NCI-H2196 (cell line): ENCODE measurements at regions not wholly inside any gene's neighbourhood (a gene's known extent, or its start where the extent isn't known, plus 50 kb on each side); places are given as distances from the start of the nearest gene placed in this dataset.
"Not testable (repeated sequence)": the region's sequence is repeated elsewhere in the genome, so short reads cannot be mapped to it uniquely, and the experiment has no call there.

ENCODE experiments used
- DNase-seq: peaks from one replicate; lab custom pipeline; 2025; ENCODE audit not compliant: unreplicated experiment; lab: John Stamatoyannopoulos, UW

GRCh38 chr12:8282181-8282580, 54.8 kb upstream of the FAM90A1 start:
- not testable (repeated sequence) for DNase-seq

- not testable (repeated sequence) for DNase-seq
Observed at GRCh38 chr12:8285681-8286080, 58.3 kb upstream of the FAM90A1 start.

GRCh38 chr12:8291764-8292163, 64.3 kb upstream of the FAM90A1 start:
- DNase-seq, result not testable (repeated sequence)

- DNase-seq, result not testable (repeated sequence)
Observed at GRCh38 chr12:8294662-8295061, 67.2 kb upstream of the FAM90A1 start.

- DNase-seq, result not testable (repeated sequence)
Observed at GRCh38 chr12:8308611-8309010, 81.2 kb upstream of the FAM90A1 start.

- not testable (repeated sequence) for DNase-seq
Observed at GRCh38 chr12:8315997-8316396, 88.6 kb upstream of the FAM90A1 start.

- DNase-seq, result not testable (repeated sequence)
Observed at GRCh38 chr12:8317675-8318074, 90.3 kb upstream of the FAM90A1 start.

GRCh38 chr12:8320251-8320730, 92.9 kb upstream of the FAM90A1 start:
- not testable (repeated sequence) for DNase-seq

GRCh38 chr12:8320791-8321370, 93.5 kb upstream of the FAM90A1 start:
- DNase-seq, result not testable (repeated sequence)

GRCh38 chr12:8325145-8325839, 97.9 kb upstream of the FAM90A1 start:
- not testable (repeated sequence) for DNase-seq

- not testable (repeated sequence) for DNase-seq
Observed at GRCh38 chr12:8328835-8329234, 101.4 kb upstream of the FAM90A1 start.

GRCh38 chr12:8332373-8332772, 105.0 kb upstream of the FAM90A1 start:
- DNase-seq, result not testable (repeated sequence)

GRCh38 chr12:8351073-8351472, 104.7 kb upstream of the CLEC6A start:
- DNase-seq, result not testable (repeated sequence)

- not testable (repeated sequence) for DNase-seq
Observed at GRCh38 chr12:8354741-8355140, 101.0 kb upstream of the CLEC6A start.

GRCh38 chr12:8355531-8355930, 100.2 kb upstream of the CLEC6A start:
- DNase-seq, result not testable (repeated sequence)

GRCh38 chr12:8373744-8374143, 82.0 kb upstream of the CLEC6A start:
- DNase-seq, result not testable (repeated sequence)

GRCh38 chr12:8375122-8375521, 80.6 kb upstream of the CLEC6A start:
- not testable (repeated sequence) for DNase-seq

GRCh38 chr12:8377756-8378155, 78.0 kb upstream of the CLEC6A start:
- DNase-seq, result not testable (repeated sequence)

GRCh38 chr12:8382556-8382955, 73.2 kb upstream of the CLEC6A start:
- not testable (repeated sequence) for DNase-seq

- not testable (repeated sequence) for DNase-seq
Observed at GRCh38 chr12:8384686-8385085, 71.1 kb upstream of the CLEC6A start.

GRCh38 chr12:8385431-8385830, 70.3 kb upstream of the CLEC6A start:
- not testable (repeated sequence) for DNase-seq

GRCh38 chr12:8386661-8387060, 69.1 kb upstream of the CLEC6A start:
- not testable (repeated sequence) for DNase-seq
